Fibroblast of lung (primary cell): ENCODE measurements at regions not wholly inside any gene's neighbourhood (a gene's known extent, or its start where the extent isn't known, plus 50 kb on each side); places are given as distances from the start of the nearest gene placed in this dataset.
A peak's percentile ranks its signal among the peaks of the same experiment; 100 is the strongest.

Experiments used
- DNase-seq, 2 donors: peaks; one replicate each; pipeline versions ENCODE4 v3.0.0 to v3.0.0-alpha.2; 2010; ENCODE audit warnings: low read depth in 2 of 2
- H2AFZ ChIP-seq: 2 replicates; pipeline ENCODE4 v1.5.1; 2012; ENCODE audit warnings: low read length, control low read depth, inconsistent platforms
- H3K27ac ChIP-seq: 2 replicates; pipeline ENCODE4 v1.5.1; 2011; ENCODE audit warnings: low read length, control low read depth; ENCODE audit not compliant: insufficient read depth
- H3K27me3 ChIP-seq: 2 replicates; pipeline ENCODE4 v1.5.1; 2011; ENCODE audit warnings: mild to moderate bottlenecking, low read length; ENCODE audit not compliant: control insufficient read depth, insufficient read depth
- H3K36me3 ChIP-seq: 2 replicates; pipeline ENCODE4 v1.5.1; 2011; ENCODE audit warnings: low read length; ENCODE audit not compliant: control insufficient read depth, insufficient read depth
- H3K4me1 ChIP-seq: 2 replicates; pipeline ENCODE4 v1.5.1; 2011; ENCODE audit warnings: low read length; ENCODE audit not compliant: control insufficient read depth, insufficient read depth; ENCODE audit errors: extremely low read depth
- H3K4me2 ChIP-seq: 2 replicates; pipeline ENCODE4 v1.5.1; 2011; ENCODE audit warnings: low read length, control low read depth; ENCODE audit not compliant: insufficient read depth; ENCODE audit errors: extremely low read depth
- H3K4me3 ChIP-seq, 4 experiments: fragments of 200-600 bp in 1 of 4; sonication (generic) in 1 of 4; replicated peaks in 1 of 4; 2 replicates each; pipeline ENCODE4 v1.5.1; 2011 to 2016; ENCODE audit warnings: low read length in 4 of 4, low read depth in 3 of 4, mild to moderate bottlenecking in 3 of 4, control low read depth in 2 of 4, inconsistent platforms in 1 of 4, mixed read lengths in 1 of 4; ENCODE audit not compliant: insufficient read depth in 1 of 4; ENCODE audit errors: control extremely low read depth in 1 of 4
- H3K79me2 ChIP-seq: 2 replicates; pipeline ENCODE4 v1.5.1; 2012; ENCODE audit warnings: mild to moderate bottlenecking, low read length, inconsistent platforms; ENCODE audit not compliant: control insufficient read depth, insufficient read depth
- H3K9ac ChIP-seq: 2 replicates; pipeline ENCODE4 v1.5.1; 2011; ENCODE audit warnings: mild to moderate bottlenecking, low read length, control low read depth; ENCODE audit not compliant: insufficient read depth
- H3K9me3 ChIP-seq: 2 replicates; pipeline ENCODE4 v1.5.1; 2012; ENCODE audit warnings: low read depth, low read length; ENCODE audit not compliant: control insufficient read depth, insufficient read depth
- H4K20me1 ChIP-seq: 2 replicates; pipeline ENCODE4 v1.5.1; 2011; ENCODE audit warnings: low read length; ENCODE audit not compliant: control insufficient read depth, insufficient read depth; ENCODE audit errors: extremely low read depth
- EZH2 ChIP-seq: IDR thresholded peaks from 2 replicates; pipeline ENCODE4 v1.5.1; 2012; ENCODE audit warnings: low read length, control low read depth, mild to moderate bottlenecking; ENCODE audit errors: missing control alignments
- TF ChIP-seq, protein P1 (sequence below), 2 donors: IDR thresholded peaks in 1 of 2; conservative IDR thresholded peaks in 1 of 2; 1 replicate in 1 of 2; 2 replicates in 1 of 2; pipeline ENCODE4 v1.5.1; 2011 to 2012; ENCODE audit warnings: low read length in 2 of 2, control low read depth in 1 of 2, inconsistent platforms in 1 of 2, low read depth in 1 of 2, mild to moderate bottlenecking in 1 of 2

DNA sequence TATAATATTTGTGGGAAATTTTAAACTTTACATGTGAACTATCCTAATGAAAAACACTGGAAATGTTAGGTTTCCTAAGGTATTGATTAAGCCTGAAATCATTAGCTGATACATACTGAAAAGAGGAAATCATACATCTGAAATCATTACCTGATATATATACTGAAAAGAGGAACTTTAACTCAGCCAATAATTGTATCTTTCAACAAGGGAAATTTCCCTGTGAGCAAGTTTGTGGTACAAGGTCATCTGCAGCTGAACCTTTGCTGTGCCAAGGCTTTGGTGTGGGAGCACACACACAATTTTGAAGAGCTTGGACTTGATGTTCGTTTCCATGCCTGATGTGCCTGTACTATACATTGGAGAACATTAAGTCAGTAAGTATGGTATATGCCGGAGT lies 131.9 kb upstream of the USP9X start:
- Histone ChIP-seq H4K20me1 (no peaks in the 10 kb centered on the region), H3K9me3 (no peaks in the 10 kb centered on the region), H3K9ac (no peak overlapping the region), H3K4me3 (no peak overlapping the region), H3K27me3 (no peaks in the 10 kb centered on the region), H3K4me2 (no peak overlapping the region), H3K36me3 (no peaks in the 10 kb centered on the region), H3K4me1 (peaks cover 2% of the 10 kb centered on the region), H3K27ac (no peak overlapping the region), H3K79me2 (no peaks in the 10 kb centered on the region), H2AFZ (no peak overlapping the region)
- TF ChIP-seq, protein P1, sequence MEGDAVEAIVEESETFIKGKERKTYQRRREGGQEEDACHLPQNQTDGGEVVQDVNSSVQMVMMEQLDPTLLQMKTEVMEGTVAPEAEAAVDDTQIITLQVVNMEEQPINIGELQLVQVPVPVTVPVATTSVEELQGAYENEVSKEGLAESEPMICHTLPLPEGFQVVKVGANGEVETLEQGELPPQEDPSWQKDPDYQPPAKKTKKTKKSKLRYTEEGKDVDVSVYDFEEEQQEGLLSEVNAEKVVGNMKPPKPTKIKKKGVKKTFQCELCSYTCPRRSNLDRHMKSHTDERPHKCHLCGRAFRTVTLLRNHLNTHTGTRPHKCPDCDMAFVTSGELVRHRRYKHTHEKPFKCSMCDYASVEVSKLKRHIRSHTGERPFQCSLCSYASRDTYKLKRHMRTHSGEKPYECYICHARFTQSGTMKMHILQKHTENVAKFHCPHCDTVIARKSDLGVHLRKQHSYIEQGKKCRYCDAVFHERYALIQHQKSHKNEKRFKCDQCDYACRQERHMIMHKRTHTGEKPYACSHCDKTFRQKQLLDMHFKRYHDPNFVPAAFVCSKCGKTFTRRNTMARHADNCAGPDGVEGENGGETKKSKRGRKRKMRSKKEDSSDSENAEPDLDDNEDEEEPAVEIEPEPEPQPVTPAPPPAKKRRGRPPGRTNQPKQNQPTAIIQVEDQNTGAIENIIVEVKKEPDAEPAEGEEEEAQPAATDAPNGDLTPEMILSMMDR (conservative IDR thresholded peaks at IDR 0.05 in 1 of 2, IDR thresholded peaks at IDR 0.05 in 1 of 2; ENCODE audit: low read depth in 1 of 2, low read length in 2 of 2), result no peak
- no peak for TF ChIP-seq EZH2
- no peak for DNase-seq

- Histone ChIP-seq H3K36me3 (no peaks in the 10 kb centered on the region), H3K4me1 (no peaks in the 10 kb centered on the region), H3K4me2 (no peak overlapping the region), H3K9ac (no peak overlapping the region), H4K20me1 (no peaks in the 10 kb centered on the region), H3K27me3 (no peaks in the 10 kb centered on the region), H3K9me3 (no peaks in the 10 kb centered on the region), H2AFZ (no peak overlapping the region), H3K4me3 (no peak overlapping the region), H3K27ac (no peak overlapping the region), H3K79me2 (no peaks in the 10 kb centered on the region)
- peak in 1 of 2 donors; percentile 72 for DNase-seq
- TF ChIP-seq EZH2, result no peak
- TF ChIP-seq, protein P1 (conservative IDR thresholded peaks at IDR 0.05 in 1 of 2, IDR thresholded peaks at IDR 0.05 in 1 of 2; ENCODE audit: low read depth in 1 of 2, low read length in 2 of 2), result no peak
Observed at GRCh38 chrX:40960041-40960440, 125.2 kb upstream of the USP9X start.

- no peak for DNase-seq
- Histone ChIP-seq H3K36me3 (no peaks in the 10 kb centered on the region), H3K27ac (no peak overlapping the region), H3K27me3 (no peaks in the 10 kb centered on the region), H3K4me3 (no peak overlapping the region), H3K9ac (no peak overlapping the region), H4K20me1 (no peaks in the 10 kb centered on the region), H3K9me3 (no peaks in the 10 kb centered on the region), H3K4me1 (no peaks in the 10 kb centered on the region), H2AFZ (no peak overlapping the region), H3K4me2 (no peak overlapping the region), H3K79me2 (no peaks in the 10 kb centered on the region)
- TF ChIP-seq, protein P1 (conservative IDR thresholded peaks at IDR 0.05 in 1 of 2, IDR thresholded peaks at IDR 0.05 in 1 of 2; ENCODE audit: low read depth in 1 of 2, low read length in 2 of 2), result no peak
- no peak for TF ChIP-seq EZH2
Observed at GRCh38 chrX:40962793-40963407, 122.3 kb upstream of the USP9X start.
